GM20000 (cell line): ENCODE measurements at regions not wholly inside any gene's neighbourhood (a gene's known extent, or its start where the extent isn't known, plus 50 kb on each side); places are given as distances from the start of the nearest gene placed in this dataset.

Experiments used
- DNase-seq: peaks from one replicate; pipeline ENCODE4 v3.0.0; 2012; ENCODE audit warnings: low spot score
- CTCF ChIP-seq: IDR thresholded peaks from 2 replicates; pipeline ENCODE4 v1.5.1; 2012; ENCODE audit warnings: mild to moderate bottlenecking, control low read depth; ENCODE audit errors: extremely low read depth, missing control alignments

DNA sequence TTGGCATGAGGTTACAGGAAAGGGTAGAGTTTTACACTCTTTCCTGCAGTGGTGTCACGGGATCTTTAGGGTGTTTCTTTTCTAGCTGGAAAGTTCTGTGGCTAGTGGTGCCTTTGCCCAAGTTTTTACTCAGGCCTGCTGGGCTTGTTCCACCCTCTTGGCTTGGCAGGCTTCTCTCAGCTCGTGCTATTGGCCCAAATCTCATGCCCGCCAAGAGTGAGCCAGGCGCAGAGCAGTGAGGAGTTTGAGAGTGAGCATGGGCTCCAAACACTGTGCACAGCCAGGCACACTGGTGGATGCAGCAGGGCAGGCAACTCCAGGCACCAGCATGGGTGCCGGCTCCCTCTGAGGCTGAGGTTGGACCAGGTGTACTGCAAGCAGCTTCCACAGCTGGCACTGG is 206.5 kb downstream of the SAMD5 start:
- no peak for DNase-seq
- no peak for TF ChIP-seq CTCF

GRCh38 chr6:147716434-147716833 is 207.9 kb downstream of the SAMD5 start:
- no peak for TF ChIP-seq CTCF
- no peak for DNase-seq

- no peak for TF ChIP-seq CTCF
- no peak for DNase-seq
Observed at GRCh38 chr6:147717991-147718390, 209.5 kb downstream of the SAMD5 start.

DNA sequence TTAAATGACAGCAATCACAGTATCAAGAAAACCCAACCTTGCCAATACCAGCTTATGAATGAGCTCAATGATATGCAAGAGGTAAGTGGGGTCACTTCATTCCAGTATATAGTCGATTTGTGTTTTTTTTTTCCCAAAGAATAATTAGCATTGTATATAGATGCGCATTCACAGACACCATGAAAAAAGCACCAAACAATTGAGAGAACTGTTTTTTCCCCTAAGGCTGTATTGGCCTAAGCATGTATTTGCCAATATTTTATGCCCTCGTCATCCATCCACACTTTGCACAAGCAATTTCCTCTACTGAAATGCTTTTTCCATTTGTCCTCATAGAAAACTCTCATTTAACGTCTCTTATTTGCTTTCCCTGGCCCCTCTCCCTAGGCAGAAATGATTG is 213.7 kb downstream of the SAMD5 start:
- TF ChIP-seq CTCF, result no peak
- DNase-seq, result no peak

- no peak for DNase-seq
Observed at GRCh38 chr6:147724454-147724853, 216.0 kb downstream of the SAMD5 start.

GRCh38 chr6:147726342-147726741 is 217.9 kb downstream of the SAMD5 start:
- DNase-seq, result no peak
- TF ChIP-seq CTCF, result no peak

More at GRCh38 chr6:147724454-147724853, 216.0 kb downstream of the SAMD5 start:
- TF ChIP-seq CTCF, result no peak

GRCh38 chr6:147728903-147729302 is 220.4 kb downstream of the SAMD5 start:
- no peak for TF ChIP-seq CTCF
- DNase-seq, result no peak

GRCh38 chr6:147733686-147734085 is 225.2 kb downstream of the SAMD5 start:
- no peak for DNase-seq
- no peak for TF ChIP-seq CTCF
